ENCODE measurements at regions not wholly inside any gene's neighbourhood (a gene's known extent, or its start where the extent isn't known, plus 50 kb on each side); places are given as distances from the start of the nearest gene placed in this dataset.

DNA sequence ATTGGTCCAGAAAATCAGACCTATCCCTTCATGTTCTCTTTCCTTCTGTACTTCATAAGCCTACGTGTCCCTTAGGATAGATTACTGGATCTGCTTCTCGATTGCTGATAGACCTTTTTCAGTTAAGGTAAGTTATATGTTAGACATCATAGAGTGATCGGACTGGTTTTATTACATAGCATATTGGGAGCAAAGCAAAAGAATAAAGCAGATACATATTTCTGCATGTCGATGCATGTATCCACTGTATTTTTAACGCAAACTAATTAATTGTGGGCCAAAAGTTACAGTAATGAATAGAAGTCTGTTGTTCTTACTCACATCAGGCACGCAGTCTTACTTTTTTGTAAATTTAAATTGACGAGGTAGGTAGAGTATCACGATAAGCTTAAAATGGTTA is 106.4 kb downstream of the SLIT2 start:
- TF ChIP-seq, protein P1, sequence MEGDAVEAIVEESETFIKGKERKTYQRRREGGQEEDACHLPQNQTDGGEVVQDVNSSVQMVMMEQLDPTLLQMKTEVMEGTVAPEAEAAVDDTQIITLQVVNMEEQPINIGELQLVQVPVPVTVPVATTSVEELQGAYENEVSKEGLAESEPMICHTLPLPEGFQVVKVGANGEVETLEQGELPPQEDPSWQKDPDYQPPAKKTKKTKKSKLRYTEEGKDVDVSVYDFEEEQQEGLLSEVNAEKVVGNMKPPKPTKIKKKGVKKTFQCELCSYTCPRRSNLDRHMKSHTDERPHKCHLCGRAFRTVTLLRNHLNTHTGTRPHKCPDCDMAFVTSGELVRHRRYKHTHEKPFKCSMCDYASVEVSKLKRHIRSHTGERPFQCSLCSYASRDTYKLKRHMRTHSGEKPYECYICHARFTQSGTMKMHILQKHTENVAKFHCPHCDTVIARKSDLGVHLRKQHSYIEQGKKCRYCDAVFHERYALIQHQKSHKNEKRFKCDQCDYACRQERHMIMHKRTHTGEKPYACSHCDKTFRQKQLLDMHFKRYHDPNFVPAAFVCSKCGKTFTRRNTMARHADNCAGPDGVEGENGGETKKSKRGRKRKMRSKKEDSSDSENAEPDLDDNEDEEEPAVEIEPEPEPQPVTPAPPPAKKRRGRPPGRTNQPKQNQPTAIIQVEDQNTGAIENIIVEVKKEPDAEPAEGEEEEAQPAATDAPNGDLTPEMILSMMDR (conservative IDR thresholded peaks at IDR 0.05; ENCODE audit: low read depth, low read length), result no peak
- TF ChIP-seq POLR2A (IDR thresholded peaks at IDR 0.05; ENCODE audit: low read depth, low read length), result no peak
